Activated CD8-positive, alpha-beta memory T cell treated with anti-CD3 and anti-CD28 coated beads, Interleukin-2, amount 50 U/mL, for 48 hours (primary cell): ENCODE measurements at regions not wholly inside any gene's neighbourhood (a gene's known extent, or its start where the extent isn't known, plus 50 kb on each side); places are given as distances from the start of the nearest gene placed in this dataset.
"Not testable (repeated sequence)": the region's sequence is repeated elsewhere in the genome, so short reads cannot be mapped to it uniquely, and the experiment has no call there.

Experiments
- DNase-seq: peaks from one replicate; pipeline ENCODE4 v3.0.0-alpha.2; 2020

- no peak for DNase-seq
Observed at GRCh38 chr2:145747715-145748114, 1227.8 kb upstream of the ZEB2 start.

GRCh38 chr2:145745387-145745721 is 1225.4 kb upstream of the ZEB2 start:
- DNase-seq: not testable (repeated sequence)

- DNase-seq: no peak
Observed at GRCh38 chr2:145744541-145745386, 1224.8 kb upstream of the ZEB2 start.

- no peak for DNase-seq
Observed at GRCh38 chr2:145743011-145743410, 1223.1 kb upstream of the ZEB2 start.

GRCh38 chr2:145741636-145742035 is 1221.7 kb upstream of the ZEB2 start:
- DNase-seq: no peak

GRCh38 chr2:145741181-145741580 is 1221.3 kb upstream of the ZEB2 start:
- no peak for DNase-seq

GRCh38 chr2:145740302-145740701 is 1220.4 kb upstream of the ZEB2 start:
- DNase-seq: no peak

- DNase-seq: no peak
Observed at GRCh38 chr2:145739681-145740080, 1219.8 kb upstream of the ZEB2 start.

GRCh38 chr2:145736871-145737270 is 1217.0 kb upstream of the ZEB2 start:
- no peak for DNase-seq

- no peak for DNase-seq
Observed at GRCh38 chr2:145731467-145731866, 1211.5 kb upstream of the ZEB2 start.

- no peak for DNase-seq
Observed at GRCh38 chr2:145729993-145730770, 1210.3 kb upstream of the ZEB2 start.

- no peak for DNase-seq
Observed at GRCh38 chr2:145729481-145729880, 1209.6 kb upstream of the ZEB2 start.

GRCh38 chr2:145728511-145728910 is 1208.6 kb upstream of the ZEB2 start:
- DNase-seq: no peak

GRCh38 chr2:145725876-145726275 is 1206.0 kb upstream of the ZEB2 start:
- DNase-seq: no peak

GRCh38 chr2:145724311-145724898 is 1204.5 kb upstream of the ZEB2 start:
- no peak for DNase-seq

GRCh38 chr2:145723872-145724271 is 1204.0 kb upstream of the ZEB2 start:
- DNase-seq: no peak

- no peak for DNase-seq
Observed at GRCh38 chr2:145721681-145722080, 1201.8 kb upstream of the ZEB2 start.

- no peak for DNase-seq
Observed at GRCh38 chr2:145715601-145716000, 1195.7 kb upstream of the ZEB2 start.

- DNase-seq: no peak
Observed at GRCh38 chr2:145710303-145710702, 1190.4 kb upstream of the ZEB2 start.

- no peak for DNase-seq
Observed at GRCh38 chr2:145702305-145702704, 1182.4 kb upstream of the ZEB2 start.

GRCh38 chr2:145692971-145693478 is 1173.1 kb upstream of the ZEB2 start:
- no peak for DNase-seq

GRCh38 chr2:145691659-145692058 is 1171.7 kb upstream of the ZEB2 start:
- DNase-seq: no peak

- no peak for DNase-seq
Observed at GRCh38 chr2:145690183-145690778, 1170.4 kb upstream of the ZEB2 start.
